Mucosa of stomach (tissue), 1 donor: ENCODE measurements at regions not wholly inside any gene's neighbourhood (a gene's known extent, or its start where the extent isn't known, plus 50 kb on each side); places are given as distances from the start of the nearest gene placed in this dataset.
A peak's percentile ranks its signal among the peaks of the same experiment; 100 is the strongest.
"Not testable (repeated sequence)": the region's sequence is repeated elsewhere in the genome, so short reads cannot be mapped to it uniquely, and the experiment has no call there.

Experiments
- H3K27me3 ChIP-seq: one replicate; pipeline ENCODE4 v1.7.0; 2013; ENCODE audit warnings: mild to moderate bottlenecking, low read length; ENCODE audit not compliant: control insufficient read depth, insufficient read depth
- H3K36me3 ChIP-seq: one replicate; pipeline ENCODE4 v1.7.0; 2013; ENCODE audit warnings: low read length; ENCODE audit not compliant: control insufficient read depth, insufficient read depth
- H3K4me1 ChIP-seq: one replicate; pipeline ENCODE4 v1.7.0; 2013; ENCODE audit warnings: mild to moderate bottlenecking, low read length; ENCODE audit not compliant: control insufficient read depth, insufficient read depth
- H3K4me3 ChIP-seq: one replicate; pipeline ENCODE4 v1.7.0; 2013; ENCODE audit warnings: low read length
- H3K9ac ChIP-seq: one replicate; pipeline ENCODE4 v1.7.0; 2013; ENCODE audit warnings: mild to moderate bottlenecking, low read length, moderate library complexity
- H3K9me3 ChIP-seq: one replicate; pipeline ENCODE4 v1.7.0; 2013; ENCODE audit warnings: mild to moderate bottlenecking, low read length, moderate library complexity; ENCODE audit not compliant: control insufficient read depth
- donor health status: Pancreatic carcinoma.

DNA sequence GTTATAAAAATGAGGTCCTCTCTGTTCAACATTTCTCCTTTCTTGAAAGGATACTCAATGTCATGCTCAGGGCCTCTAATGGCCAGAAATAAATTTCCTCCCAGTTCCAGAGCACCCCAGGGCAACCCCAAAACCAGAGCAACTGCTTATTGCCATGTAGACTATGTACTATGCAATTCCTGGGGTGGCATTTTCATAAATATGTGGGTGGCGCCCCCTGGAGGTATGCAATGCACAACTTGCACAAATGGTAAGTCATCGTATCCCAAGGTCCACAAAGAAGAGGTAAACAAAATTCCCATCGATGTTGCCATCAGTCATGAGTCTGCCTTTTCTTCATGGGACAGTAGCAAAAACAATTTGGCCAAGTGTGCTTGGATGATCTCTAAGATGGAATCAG, 98.6 kb upstream of the DEFB108B start:
- H3K9ac ChIP-seq, H3K36me3 ChIP-seq, H3K4me1 ChIP-seq, H3K27me3 ChIP-seq, H3K4me3 ChIP-seq, H3K9me3 ChIP-seq: not testable (repeated sequence)

DNA sequence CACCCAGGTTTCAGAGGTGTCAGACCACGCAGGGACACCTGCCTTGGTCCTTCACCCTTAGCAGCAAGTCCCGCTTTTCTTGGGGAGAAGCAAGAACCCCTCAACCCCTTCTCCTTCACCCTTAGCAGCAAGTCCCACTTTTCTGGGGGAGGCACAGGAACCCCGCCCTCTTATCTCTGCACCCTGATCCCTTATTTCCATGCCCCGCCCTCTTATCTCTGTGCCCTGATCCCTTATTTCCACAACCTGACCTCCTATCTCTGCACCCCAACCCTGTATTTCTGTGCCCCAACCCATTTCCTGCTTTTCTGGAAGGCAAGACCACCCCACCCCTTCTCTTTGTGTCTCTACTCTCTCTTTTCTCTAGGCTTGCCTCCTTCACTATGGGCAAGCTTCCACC, 94.7 kb upstream of the DEFB108B start:
- H3K4me1 ChIP-seq, H3K9me3 ChIP-seq, H3K36me3 ChIP-seq, H3K9ac ChIP-seq, H3K4me3 ChIP-seq, H3K27me3 ChIP-seq: not testable (repeated sequence)

DNA sequence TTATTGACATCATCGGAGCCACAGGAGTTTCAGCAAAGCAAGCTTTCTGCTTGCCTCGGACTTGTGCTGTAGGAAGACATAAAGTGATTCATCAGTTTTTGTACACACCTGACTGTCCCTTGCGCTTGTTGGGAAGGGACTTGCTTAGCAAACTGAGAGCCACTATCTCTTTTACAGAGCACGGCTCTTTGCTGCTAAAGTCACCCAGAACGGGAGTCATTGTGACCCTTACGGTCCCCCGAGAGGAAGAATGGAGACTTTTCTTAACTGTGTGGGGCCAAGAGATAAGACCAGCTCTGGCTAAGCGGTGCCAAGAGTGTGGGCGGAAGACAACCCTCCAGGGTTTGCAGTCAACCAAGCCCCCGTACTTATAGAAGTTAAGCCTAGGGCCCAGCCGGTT, 89.6 kb upstream of the DEFB108B start:
- not testable (repeated sequence) for H3K27me3 ChIP-seq, H3K4me3 ChIP-seq, H3K9me3 ChIP-seq, H3K9ac ChIP-seq, H3K36me3 ChIP-seq, H3K4me1 ChIP-seq

GRCh38 chr11:71745656-71746055, 87.3 kb upstream of the DEFB108B start:
- not testable (repeated sequence) for H3K9me3 ChIP-seq, H3K4me3 ChIP-seq, H3K36me3 ChIP-seq, H3K27me3 ChIP-seq, H3K4me1 ChIP-seq
- H3K9ac ChIP-seq = peak overlapping the region; percentile 47

DNA sequence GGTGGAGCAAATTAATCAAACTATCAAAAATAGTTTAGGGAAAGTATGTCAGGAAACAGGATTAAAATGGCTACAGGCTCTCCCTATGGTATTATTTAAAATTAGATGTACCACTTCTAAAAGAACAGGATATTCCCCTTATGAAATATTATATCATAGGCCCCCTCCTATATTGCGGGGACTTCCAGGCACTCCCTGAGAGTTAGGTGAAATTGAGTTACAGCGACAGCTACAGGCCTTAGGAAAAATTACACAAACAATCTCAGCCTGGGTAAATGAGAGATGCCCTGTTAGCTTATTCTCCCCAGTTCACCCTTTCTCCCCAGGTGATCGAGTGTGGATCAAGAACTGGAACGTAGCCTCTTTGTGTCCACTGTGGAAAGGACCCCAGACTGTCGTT, 86.7 kb upstream of the DEFB108B start:
- not testable (repeated sequence) for H3K36me3 ChIP-seq, H3K9me3 ChIP-seq, H3K4me1 ChIP-seq, H3K27me3 ChIP-seq, H3K4me3 ChIP-seq
- H3K9ac ChIP-seq = peak overlapping the region; percentile 47

- not testable (repeated sequence) for H3K27me3 ChIP-seq, H3K4me3 ChIP-seq, H3K4me1 ChIP-seq, H3K9me3 ChIP-seq, H3K36me3 ChIP-seq, H3K9ac ChIP-seq
Measured at GRCh38 chr11:71748965-71749620, 83.9 kb upstream of the DEFB108B start.

DNA sequence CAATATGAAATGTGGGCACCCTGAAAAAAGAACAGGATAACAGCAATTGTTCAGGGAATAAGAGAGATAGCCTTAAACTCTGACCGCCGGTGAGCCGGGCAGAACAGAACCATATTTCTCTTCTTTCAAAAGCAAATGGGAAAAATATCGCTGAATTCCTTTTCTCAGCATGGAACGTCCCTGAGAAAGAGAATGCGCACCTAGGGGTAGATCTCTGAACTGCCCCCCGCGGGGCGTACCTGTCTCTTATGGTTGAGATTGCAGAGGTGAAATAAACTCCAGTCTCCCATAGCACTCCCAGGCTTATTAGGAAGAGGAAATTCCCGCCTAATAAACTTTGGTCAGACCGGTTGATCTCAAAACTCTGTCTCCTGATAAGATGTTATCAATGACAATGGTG, 82.1 kb upstream of the DEFB108B start:
- H3K9me3 ChIP-seq, H3K36me3 ChIP-seq, H3K4me1 ChIP-seq, H3K27me3 ChIP-seq, H3K9ac ChIP-seq, H3K4me3 ChIP-seq: not testable (repeated sequence)

GRCh38 chr11:71764695-71765491, 68.1 kb upstream of the DEFB108B start:
- not testable (repeated sequence) for H3K4me1 ChIP-seq, H3K4me3 ChIP-seq, H3K9me3 ChIP-seq, H3K27me3 ChIP-seq, H3K36me3 ChIP-seq, H3K9ac ChIP-seq

- not testable (repeated sequence) for H3K4me3 ChIP-seq, H3K4me1 ChIP-seq, H3K9me3 ChIP-seq, H3K36me3 ChIP-seq, H3K27me3 ChIP-seq, H3K9ac ChIP-seq
Measured at GRCh38 chr11:71767016-71767415, 66.0 kb upstream of the DEFB108B start.

DNA sequence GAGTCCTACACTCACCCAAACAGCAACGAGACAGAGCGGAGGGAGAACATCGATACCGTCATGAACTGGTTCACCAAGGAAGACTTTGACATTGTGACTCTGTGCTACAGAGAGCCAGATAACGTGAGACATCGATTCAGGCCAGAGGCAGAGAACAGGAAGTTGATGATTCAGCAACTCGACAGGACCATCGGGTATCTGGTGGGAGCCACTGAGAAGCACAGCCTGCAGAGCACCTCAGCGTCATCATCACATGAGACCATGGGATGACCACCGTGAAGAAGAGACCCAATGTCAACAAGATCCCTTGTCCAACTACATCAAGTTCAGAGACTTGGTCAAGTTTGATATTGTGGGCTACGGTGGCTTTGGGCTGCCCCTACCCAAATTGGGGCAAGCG, 60.8 kb upstream of the DEFB108B start:
- H3K4me1 ChIP-seq, H3K36me3 ChIP-seq, H3K27me3 ChIP-seq, H3K9ac ChIP-seq, H3K9me3 ChIP-seq, H3K4me3 ChIP-seq: not testable (repeated sequence)

DNA sequence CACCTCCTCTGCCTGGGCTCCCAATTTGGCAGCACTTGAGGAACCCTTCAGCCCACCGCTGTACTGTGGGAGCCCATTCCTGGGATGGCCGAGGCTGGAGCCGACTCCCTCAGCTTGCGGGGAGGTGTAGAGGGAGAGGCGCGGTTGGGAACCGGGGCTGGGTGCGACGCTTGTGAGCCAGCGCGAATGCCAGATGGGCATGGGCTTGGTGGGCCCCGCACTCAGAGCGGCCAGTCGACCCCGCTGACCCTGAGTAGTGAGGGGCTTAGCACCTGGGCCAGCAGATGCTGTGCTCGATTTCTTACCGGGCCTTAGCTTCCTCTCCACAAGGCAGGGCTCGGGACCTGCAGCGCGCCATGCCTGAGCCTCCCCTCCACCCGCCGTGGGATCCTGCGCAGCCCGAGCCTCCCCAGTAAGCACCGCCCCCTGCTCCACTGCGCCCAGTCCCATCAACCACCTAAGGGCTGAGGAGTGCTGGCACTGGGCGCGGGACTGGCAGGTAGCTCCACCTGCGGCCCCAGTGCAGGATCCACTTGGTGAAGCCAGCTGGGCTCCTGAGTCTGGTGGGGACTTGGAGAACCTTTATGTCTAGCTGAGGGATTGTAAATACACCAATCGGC, 58.3 kb upstream of the DEFB108B start:
- no peak overlapping the region for H3K9ac ChIP-seq
- no peak overlapping the region for H3K4me3 ChIP-seq
- H3K4me1 ChIP-seq = no peaks in the 10 kb centered on the region
- H3K9me3 ChIP-seq = no peaks in the 10 kb centered on the region
- no peaks in the 10 kb centered on the region for H3K27me3 ChIP-seq
- H3K36me3 ChIP-seq = no peaks in the 10 kb centered on the region

- H3K27me3 ChIP-seq, H3K4me3 ChIP-seq, H3K36me3 ChIP-seq, H3K4me1 ChIP-seq, H3K9ac ChIP-seq, H3K9me3 ChIP-seq: not testable (repeated sequence)
Measured at GRCh38 chr11:71780116-71780515, 52.9 kb upstream of the DEFB108B start.
